Myocyte (in vitro differentiated cells): ENCODE measurements at regions not wholly inside any gene's neighbourhood (a gene's known extent, or its start where the extent isn't known, plus 50 kb on each side); places are given as distances from the start of the nearest gene placed in this dataset.
"Not testable (repeated sequence)": the region's sequence is repeated elsewhere in the genome, so short reads cannot be mapped to it uniquely, and the experiment has no call there.

Experiments used
- DNase-seq: peaks from one replicate; pipeline ENCODE4 v3.0.0-alpha.2; 2012; ENCODE audit warnings: low read depth

GRCh38 chr7:94104301-94104700 is 100.1 kb upstream of the BET1 start:
- no peak for DNase-seq

- DNase-seq = no peak
These were observed 105.4 kb upstream of the BET1 start for GRCh38 chr7:94109556-94109955.

GRCh38 chr7:94111009-94111408 is 106.9 kb upstream of the BET1 start:
- DNase-seq = no peak

GRCh38 chr7:94115316-94115715 is 111.2 kb upstream of the BET1 start:
- no peak for DNase-seq

GRCh38 chr7:94123136-94123535 is 119.0 kb upstream of the BET1 start:
- DNase-seq = no peak

GRCh38 chr7:94127026-94127425 is 122.9 kb upstream of the BET1 start:
- DNase-seq = no peak

- no peak for DNase-seq
These were observed 123.9 kb upstream of the BET1 start for GRCh38 chr7:94128072-94128471.

- DNase-seq = peak; percentile 66
These were observed 125.4 kb upstream of the BET1 start for GRCh38 chr7:94129443-94130140.

- no peak for DNase-seq
These were observed 126.6 kb upstream of the BET1 start for GRCh38 chr7:94130716-94131115.

GRCh38 chr7:94133460-94133859 is 129.3 kb upstream of the BET1 start:
- peak; percentile 91 for DNase-seq

GRCh38 chr7:94135180-94135579 is 131.0 kb upstream of the BET1 start:
- DNase-seq = no peak

- peak; percentile 26 for DNase-seq
These were observed 138.1 kb upstream of the BET1 start for GRCh38 chr7:94142281-94142680.

GRCh38 chr7:94145602-94146001 is 141.4 kb upstream of the BET1 start:
- peak; percentile 56 for DNase-seq

GRCh38 chr7:94146408-94146807 is 142.3 kb upstream of the BET1 start:
- no peak for DNase-seq

GRCh38 chr7:94149789-94150545 is 145.8 kb upstream of the BET1 start:
- DNase-seq = peak; percentile 49

GRCh38 chr7:94154182-94154581 is 150.0 kb upstream of the BET1 start:
- DNase-seq = no peak

GRCh38 chr7:94154858-94155257 is 150.7 kb upstream of the BET1 start:
- DNase-seq = no peak

- not testable (repeated sequence) for DNase-seq
These were observed 153.6 kb upstream of the BET1 start for GRCh38 chr7:94157659-94158306.

- DNase-seq = no peak
These were observed 156.7 kb upstream of the BET1 start for GRCh38 chr7:94160719-94161435.

GRCh38 chr7:94161476-94161875 is 157.3 kb upstream of the BET1 start:
- no peak for DNase-seq

GRCh38 chr7:94169682-94170081 is 165.5 kb upstream of the BET1 start:
- no peak for DNase-seq

- DNase-seq = no peak
These were observed 166.7 kb upstream of the BET1 start for GRCh38 chr7:94170836-94171235.
